OCI-LY3 (cell line): ENCODE measurements at regions not wholly inside any gene's neighbourhood (a gene's known extent, or its start where the extent isn't known, plus 50 kb on each side); places are given as distances from the start of the nearest gene placed in this dataset.

Experiments
- EZH2phosphoT487 ChIP-seq: fragments of 200-600 bp; shearing (Covaris generic); IDR thresholded peaks from 2 replicates; pipeline ENCODE4 v1.6.1; 2018; ENCODE audit warnings: antibody characterized with exemption, mixed run types, low read depth
- TF ChIP-seq, protein P1 (sequence below): fragments of 200-600, 300-600 bp; sonication (generic); IDR thresholded peaks from 2 replicates; pipeline ENCODE4 v1.5.1; 2014; ENCODE audit warnings: antibody characterized with exemption, low read length, low read depth

GRCh38 chr14:97074856-97075255 is 277.7 kb downstream of the VRK1 start:
- TF ChIP-seq, protein P1, sequence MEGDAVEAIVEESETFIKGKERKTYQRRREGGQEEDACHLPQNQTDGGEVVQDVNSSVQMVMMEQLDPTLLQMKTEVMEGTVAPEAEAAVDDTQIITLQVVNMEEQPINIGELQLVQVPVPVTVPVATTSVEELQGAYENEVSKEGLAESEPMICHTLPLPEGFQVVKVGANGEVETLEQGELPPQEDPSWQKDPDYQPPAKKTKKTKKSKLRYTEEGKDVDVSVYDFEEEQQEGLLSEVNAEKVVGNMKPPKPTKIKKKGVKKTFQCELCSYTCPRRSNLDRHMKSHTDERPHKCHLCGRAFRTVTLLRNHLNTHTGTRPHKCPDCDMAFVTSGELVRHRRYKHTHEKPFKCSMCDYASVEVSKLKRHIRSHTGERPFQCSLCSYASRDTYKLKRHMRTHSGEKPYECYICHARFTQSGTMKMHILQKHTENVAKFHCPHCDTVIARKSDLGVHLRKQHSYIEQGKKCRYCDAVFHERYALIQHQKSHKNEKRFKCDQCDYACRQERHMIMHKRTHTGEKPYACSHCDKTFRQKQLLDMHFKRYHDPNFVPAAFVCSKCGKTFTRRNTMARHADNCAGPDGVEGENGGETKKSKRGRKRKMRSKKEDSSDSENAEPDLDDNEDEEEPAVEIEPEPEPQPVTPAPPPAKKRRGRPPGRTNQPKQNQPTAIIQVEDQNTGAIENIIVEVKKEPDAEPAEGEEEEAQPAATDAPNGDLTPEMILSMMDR = no peak
- no peak for TF ChIP-seq EZH2phosphoT487
